Effector memory CD8-positive, alpha-beta T cell (primary cell): ENCODE measurements at regions not wholly inside any gene's neighbourhood (a gene's known extent, or its start where the extent isn't known, plus 50 kb on each side); places are given as distances from the start of the nearest gene placed in this dataset.

Experiments used
- ATAC-seq: fragments of 150-1000 bp; cut with Tn5 transposase; replicated peaks from 2 replicates; pipeline ENCODE4 v1.10.0; 2021; ENCODE audit warnings: mild to moderate bottlenecking, moderate library complexity
- DNase-seq, 3 experiments: peaks; one replicate each; pipeline ENCODE4 v3.0.0; 2021
- H3K27ac Mint-ChIP-seq, 2 donors: one replicate each; pipeline ENCODE4 v1.8.0; 2022; ENCODE audit warnings: mild to moderate bottlenecking in 2 of 2, mixed read lengths in 2 of 2, moderate library complexity in 2 of 2
- H3K27me3 Mint-ChIP-seq, 2 donors: one replicate each; pipeline ENCODE4 v1.8.0; 2022; ENCODE audit warnings: mixed read lengths in 2 of 2
- H3K36me3 Mint-ChIP-seq: one replicate; pipeline ENCODE4 v1.8.0; 2022; ENCODE audit warnings: mild to moderate bottlenecking, moderate library complexity, mixed read lengths; ENCODE audit not compliant: insufficient read depth
- H3K4me1 Mint-ChIP-seq, 2 donors: one replicate each; pipeline ENCODE4 v1.8.0; 2022; ENCODE audit warnings: low read depth in 2 of 2, mixed read lengths in 2 of 2
- H3K4me3 Mint-ChIP-seq, 2 donors: one replicate each; pipeline ENCODE4 v1.8.0; 2022; ENCODE audit warnings: mild to moderate bottlenecking in 2 of 2, mixed read lengths in 2 of 2, moderate library complexity in 2 of 2
- H3K9me3 Mint-ChIP-seq, 2 donors: one replicate each; pipeline ENCODE4 v1.8.0; 2022; ENCODE audit warnings: mixed read lengths in 2 of 2

- Mint-ChIP-seq H3K36me3 (no peaks in the 10 kb centered on the region), H3K27me3 (peaks cover 0 to 13% of the 10 kb centered on the region in 2 donors), H3K9me3 (no peaks in the 10 kb centered on the region), H3K27ac (no peak overlapping the region), H3K4me3 (no peak overlapping the region), H3K4me1 (no peaks in the 10 kb centered on the region)
- no peak for ATAC-seq
- no peak for DNase-seq
Observed at GRCh38 chr7:16070806-16071205, 350.5 kb downstream of the CRPPA start.

- no peak overlapping the region for H3K4me3 Mint-ChIP-seq
- H3K27ac Mint-ChIP-seq, result no peak overlapping the region
- peaks cover 0 to 13% of the 10 kb centered on the region in 2 donors for H3K27me3 Mint-ChIP-seq
- no peaks in the 10 kb centered on the region for H3K36me3 Mint-ChIP-seq
- no peak for ATAC-seq
- no peaks in the 10 kb centered on the region for H3K9me3 Mint-ChIP-seq
- DNase-seq, result no peak
- H3K4me1 Mint-ChIP-seq, result no peaks in the 10 kb centered on the region
Observed at GRCh38 chr7:16069998-16070397, 351.3 kb downstream of the CRPPA start.

- DNase-seq, result no peak
- no peak overlapping the region for H3K27ac Mint-ChIP-seq
- no peaks in the 10 kb centered on the region for H3K9me3 Mint-ChIP-seq
- no peaks in the 10 kb centered on the region for H3K36me3 Mint-ChIP-seq
- peaks cover 0 to 13% of the 10 kb centered on the region in 2 donors for H3K27me3 Mint-ChIP-seq
- H3K4me1 Mint-ChIP-seq, result peaks cover 0 to 1% of the 10 kb centered on the region in 2 donors
- no peak for ATAC-seq
- no peak overlapping the region for H3K4me3 Mint-ChIP-seq
Observed at GRCh38 chr7:16068183-16068582, 353.2 kb downstream of the CRPPA start.

GRCh38 chr7:16067711-16068110, 353.6 kb downstream of the CRPPA start:
- H3K4me3 Mint-ChIP-seq, result no peak overlapping the region
- no peak overlapping the region for H3K27ac Mint-ChIP-seq
- no peaks in the 10 kb centered on the region for H3K36me3 Mint-ChIP-seq
- no peak for DNase-seq
- H3K27me3 Mint-ChIP-seq, result peaks cover 0 to 13% of the 10 kb centered on the region in 2 donors
- no peaks in the 10 kb centered on the region for H3K9me3 Mint-ChIP-seq
- peaks cover 0 to 1% of the 10 kb centered on the region in 2 donors for H3K4me1 Mint-ChIP-seq
- ATAC-seq, result no peak

- Mint-ChIP-seq H3K36me3 (no peaks in the 10 kb centered on the region), H3K9me3 (no peaks in the 10 kb centered on the region), H3K27me3 (peaks cover 0 to 16% of the 10 kb centered on the region in 2 donors), H3K4me3 (no peak overlapping the region), H3K27ac (no peak overlapping the region), H3K4me1 (peaks cover 1 to 7% of the 10 kb centered on the region in 2 donors)
- ATAC-seq, result no peak
- DNase-seq, result no peak
Observed at GRCh38 chr7:16066805-16067459, 354.4 kb downstream of the CRPPA start.

GRCh38 chr7:16065939-16066338, 355.4 kb downstream of the CRPPA start:
- no peak for DNase-seq
- no peaks in the 10 kb centered on the region for H3K36me3 Mint-ChIP-seq
- ATAC-seq, result no peak

GRCh38 chr7:16063716-16064675, 357.3 kb downstream of the CRPPA start:
- Mint-ChIP-seq H3K36me3 (no peaks in the 10 kb centered on the region), H3K27ac (no peak overlapping the region), H3K27me3 (peaks cover 0 to 17% of the 10 kb centered on the region in 2 donors), H3K4me1 (peaks cover 4 to 11% of the 10 kb centered on the region in 2 donors), H3K9me3 (no peaks in the 10 kb centered on the region), H3K4me3 (no peak overlapping the region)
- no peak for ATAC-seq
- no peak for DNase-seq

More at GRCh38 chr7:16065939-16066338, 355.4 kb downstream of the CRPPA start:
- Mint-ChIP-seq H3K27me3 (peaks cover 0 to 18% of the 10 kb centered on the region in 2 donors), H3K9me3 (no peaks in the 10 kb centered on the region), H3K4me1 (peaks cover 4 to 11% of the 10 kb centered on the region in 2 donors), H3K27ac (no peak overlapping the region), H3K4me3 (no peak overlapping the region)

- peaks cover 0 to 10% of the 10 kb centered on the region in 2 donors for H3K27me3 Mint-ChIP-seq
- no peak for DNase-seq
- H3K9me3 Mint-ChIP-seq, result no peaks in the 10 kb centered on the region
- peaks cover 4 to 11% of the 10 kb centered on the region in 2 donors for H3K4me1 Mint-ChIP-seq
- H3K36me3 Mint-ChIP-seq, result no peaks in the 10 kb centered on the region
- H3K4me3 Mint-ChIP-seq, result no peak overlapping the region
- no peak for ATAC-seq
- no peak overlapping the region for H3K27ac Mint-ChIP-seq
Observed at GRCh38 chr7:16063221-16063620, 358.1 kb downstream of the CRPPA start.

- ATAC-seq (peak; percentile 77), DNase-seq (no peak)
Observed at GRCh38 chr7:16062269-16062668, 359.1 kb downstream of the CRPPA start.

GRCh38 chr7:16061630-16062029, 359.7 kb downstream of the CRPPA start:
- H3K4me3 Mint-ChIP-seq, result peak overlapping the region in 1 of 2 donors; percentile 49
- H3K9me3 Mint-ChIP-seq, result no peaks in the 10 kb centered on the region
- no peak for DNase-seq
- peaks cover 4 to 11% of the 10 kb centered on the region in 2 donors for H3K4me1 Mint-ChIP-seq
- H3K36me3 Mint-ChIP-seq, result no peaks in the 10 kb centered on the region
- H3K27me3 Mint-ChIP-seq, result peaks cover 0 to 9% of the 10 kb centered on the region in 2 donors
- peak; percentile 22 for ATAC-seq
- H3K27ac Mint-ChIP-seq, result peak overlapping the region in 1 of 2 donors; percentile 64

More at GRCh38 chr7:16062269-16062668, 359.1 kb downstream of the CRPPA start:
- no peaks in the 10 kb centered on the region for H3K9me3 Mint-ChIP-seq
- H3K36me3 Mint-ChIP-seq, result no peaks in the 10 kb centered on the region
- peak overlapping the region in 1 of 2 donors; percentile 49 for H3K4me3 Mint-ChIP-seq
- H3K27ac Mint-ChIP-seq, result peak overlapping the region in 1 of 2 donors; percentile 64
- H3K4me1 Mint-ChIP-seq, result peaks cover 4 to 11% of the 10 kb centered on the region in 2 donors
- peaks cover 0 to 9% of the 10 kb centered on the region in 2 donors for H3K27me3 Mint-ChIP-seq

GRCh38 chr7:16061011-16061410, 360.3 kb downstream of the CRPPA start:
- Mint-ChIP-seq H3K27ac (no peak overlapping the region), H3K9me3 (no peaks in the 10 kb centered on the region), H3K4me1 (peaks cover 4 to 11% of the 10 kb centered on the region in 2 donors), H3K36me3 (no peaks in the 10 kb centered on the region), H3K4me3 (no peak overlapping the region), H3K27me3 (peaks cover 0 to 9% of the 10 kb centered on the region in 2 donors)
- ATAC-seq (no peak), DNase-seq (no peak)

- Mint-ChIP-seq H3K4me1 (peaks cover 4 to 11% of the 10 kb centered on the region in 2 donors), H3K36me3 (no peaks in the 10 kb centered on the region), H3K27me3 (peaks cover 0 to 9% of the 10 kb centered on the region in 2 donors), H3K9me3 (no peaks in the 10 kb centered on the region), H3K4me3 (no peak overlapping the region), H3K27ac (no peak overlapping the region)
- DNase-seq (no peak), ATAC-seq (no peak)
Observed at GRCh38 chr7:16060502-16060901, 360.8 kb downstream of the CRPPA start.

- no peak overlapping the region for H3K27ac Mint-ChIP-seq
- ATAC-seq, result no peak
- no peaks in the 10 kb centered on the region for H3K4me1 Mint-ChIP-seq
- DNase-seq, result no peak
- H3K4me3 Mint-ChIP-seq, result no peak overlapping the region
- peaks cover 0 to 2% of the 10 kb centered on the region in 2 donors for H3K27me3 Mint-ChIP-seq
- no peaks in the 10 kb centered on the region for H3K36me3 Mint-ChIP-seq
- no peaks in the 10 kb centered on the region for H3K9me3 Mint-ChIP-seq
Observed at GRCh38 chr7:16055263-16055976, 365.9 kb downstream of the CRPPA start.
